ENCODE measurements at regions not wholly inside any gene's neighbourhood (a gene's known extent, or its start where the extent isn't known, plus 50 kb on each side); places are given as distances from the start of the nearest gene placed in this dataset.

GRCh38 chr2:198695879-198696278, 761.9 kb downstream of the SATB2 start:
- DNase-seq (ENCODE audit: low spot score): no peak
- no peaks in the 10 kb centered on the region for H3K9me3 Mint-ChIP-seq
- no peaks in the 10 kb centered on the region for H3K36me3 Mint-ChIP-seq
- CTCF ChIA-PET: no interaction called here
- H3K27ac Mint-ChIP-seq: no peak overlapping the region
- no peak for ATAC-seq
- H3K27me3 Mint-ChIP-seq (ENCODE audit: low read depth): no peaks in the 10 kb centered on the region
- TF ChIP-seq NFYB (CRISPR knock-in tag; conservative IDR thresholded peaks at IDR 0.05; ENCODE audit: low read depth) (no peak), FOXP1 (CRISPR knock-in tag; IDR thresholded peaks at IDR 0.05; ENCODE audit: borderline replicate concordance) (no peak), CDX4 (CRISPR knock-in tag; IDR thresholded peaks at IDR 0.05; ENCODE audit: borderline replicate concordance) (no peak), ZBTB21 (CRISPR knock-in tag; IDR thresholded peaks at IDR 0.05; ENCODE audit: borderline replicate concordance) (no peak), NR3C1 (CRISPR knock-in tag; conservative IDR thresholded peaks at IDR 0.05; ENCODE audit: low read depth) (no peak), IRF1 (CRISPR knock-in tag; IDR thresholded peaks at IDR 0.05) (no peak), MAX (CRISPR knock-in tag; IDR thresholded peaks at IDR 0.05) (no peak), USF1 (CRISPR knock-in tag; IDR thresholded peaks at IDR 0.05) (no peak)
- H3K4me1 Mint-ChIP-seq: peaks cover 24% of the 10 kb centered on the region
- H3K4me3 Mint-ChIP-seq: no peak overlapping the region
- POLR2A ChIA-PET: no interaction called here

- no peak overlapping the region for H3K4me3 Mint-ChIP-seq
- peaks cover 14% of the 10 kb centered on the region for H3K4me1 Mint-ChIP-seq
- TF ChIP-seq HMGA2 (CRISPR knock-in tag; IDR thresholded peaks at IDR 0.05) (no peak), SOX15 (CRISPR knock-in tag; IDR thresholded peaks at IDR 0.05) (no peak), ARID4B (CRISPR knock-in tag; IDR thresholded peaks at IDR 0.05; ENCODE audit: borderline replicate concordance) (no peak), AFF4 (CRISPR knock-in tag; IDR thresholded peaks at IDR 0.05; ENCODE audit: borderline replicate concordance) (no peak), ZNF396 (CRISPR knock-in tag; IDR thresholded peaks at IDR 0.05; ENCODE audit: borderline replicate concordance) (no peak), GRHL2 (CRISPR knock-in tag; IDR thresholded peaks at IDR 0.05; ENCODE audit: insufficient replicate concordance, severe bottlenecking) (no peak), ZBTB43 (CRISPR knock-in tag; IDR thresholded peaks at IDR 0.05) (no peak)
- no peaks in the 10 kb centered on the region for H3K36me3 Mint-ChIP-seq
- H3K27me3 Mint-ChIP-seq (ENCODE audit: low read depth): no peaks in the 10 kb centered on the region
- peaks cover 9% of the 10 kb centered on the region for H3K9me3 Mint-ChIP-seq
- CTCF ChIA-PET: interaction anchor here (1.1 kb wide), 1 partner anchor 793 kb away, joined by 4 read pairs; no protein-coding TSS in a partner anchor
- POLR2A ChIA-PET: no interaction called here
- DNase-seq (ENCODE audit: low spot score): no peak
- no peak overlapping the region for H3K27ac Mint-ChIP-seq
- no peak for ATAC-seq
These were observed 764.7 kb downstream of the SATB2 start for GRCh38 chr2:198692907-198693510.

All from WTC11 (cell line).